Loucy (cell line): ENCODE measurements at regions not wholly inside any gene's neighbourhood (a gene's known extent, or its start where the extent isn't known, plus 50 kb on each side); places are given as distances from the start of the nearest gene placed in this dataset.

ENCODE experiments used
- EZH2phosphoT487 ChIP-seq: fragments of 200-600 bp; IDR thresholded peaks from 2 replicates; pipeline ENCODE4 v1.6.1; 2018; ENCODE audit warnings: antibody characterized with exemption, mild to moderate bottlenecking, moderate library complexity, borderline replicate concordance
- TF ChIP-seq, protein P1 (sequence below): fragments of 200-600 bp; sonication (generic); conservative IDR thresholded peaks from 2 replicates; pipeline ENCODE4 v1.5.1; 2014; ENCODE audit warnings: mild to moderate bottlenecking, antibody characterized with exemption, low read length

DNA sequence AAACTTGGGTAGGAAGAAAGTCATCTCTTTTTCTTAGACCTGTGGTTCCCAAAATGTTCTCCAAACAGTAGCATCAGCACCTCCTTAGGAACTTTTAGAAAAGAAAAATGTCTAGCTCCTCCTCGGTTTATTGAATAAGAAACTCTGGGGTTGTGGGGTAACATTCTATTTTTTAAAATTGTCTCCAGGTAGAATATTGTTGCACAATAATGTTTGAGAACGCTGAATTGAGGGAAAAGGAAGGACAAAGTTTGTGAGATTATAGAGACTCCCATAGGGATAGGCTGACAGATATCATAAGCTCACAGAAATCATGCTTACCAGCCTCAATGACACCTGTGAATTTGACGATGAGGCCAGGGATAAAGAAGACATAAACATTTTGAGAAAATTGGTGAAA, 1199.0 kb upstream of the CDH6 start:
- TF ChIP-seq, protein P1, sequence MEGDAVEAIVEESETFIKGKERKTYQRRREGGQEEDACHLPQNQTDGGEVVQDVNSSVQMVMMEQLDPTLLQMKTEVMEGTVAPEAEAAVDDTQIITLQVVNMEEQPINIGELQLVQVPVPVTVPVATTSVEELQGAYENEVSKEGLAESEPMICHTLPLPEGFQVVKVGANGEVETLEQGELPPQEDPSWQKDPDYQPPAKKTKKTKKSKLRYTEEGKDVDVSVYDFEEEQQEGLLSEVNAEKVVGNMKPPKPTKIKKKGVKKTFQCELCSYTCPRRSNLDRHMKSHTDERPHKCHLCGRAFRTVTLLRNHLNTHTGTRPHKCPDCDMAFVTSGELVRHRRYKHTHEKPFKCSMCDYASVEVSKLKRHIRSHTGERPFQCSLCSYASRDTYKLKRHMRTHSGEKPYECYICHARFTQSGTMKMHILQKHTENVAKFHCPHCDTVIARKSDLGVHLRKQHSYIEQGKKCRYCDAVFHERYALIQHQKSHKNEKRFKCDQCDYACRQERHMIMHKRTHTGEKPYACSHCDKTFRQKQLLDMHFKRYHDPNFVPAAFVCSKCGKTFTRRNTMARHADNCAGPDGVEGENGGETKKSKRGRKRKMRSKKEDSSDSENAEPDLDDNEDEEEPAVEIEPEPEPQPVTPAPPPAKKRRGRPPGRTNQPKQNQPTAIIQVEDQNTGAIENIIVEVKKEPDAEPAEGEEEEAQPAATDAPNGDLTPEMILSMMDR = no peak
- no peak for TF ChIP-seq EZH2phosphoT487
